Prostate gland (tissue), 2 donors: ENCODE measurements at regions not wholly inside any gene's neighbourhood (a gene's known extent, or its start where the extent isn't known, plus 50 kb on each side); places are given as distances from the start of the nearest gene placed in this dataset.

Experiments used
- POLR2A ChIP-seq: fragments of 450-650 bp; IDR thresholded peaks from one replicate; pipeline ENCODE4 v1.6.1; 2016; ENCODE audit warnings: antibody characterized with exemption, mild to moderate bottlenecking
- POLR2AphosphoS5 ChIP-seq: sonication (generic); formaldehyde crosslinking; IDR thresholded peaks from one replicate; pipeline ENCODE4 v1.6.1; 2017; ENCODE audit warnings: antibody characterized with exemption
- TF ChIP-seq, protein P1 (sequence below), 4 experiments: fragments of 200-600 bp in 2 of 4; fragments of 450-650 bp in 2 of 4; sonication (generic) in 2 of 4; IDR thresholded peaks; 1 replicate in 3 of 4; 2 replicates in 1 of 4; pipeline ENCODE4 v1.5.1; 2016 to 2019; ENCODE audit warnings: antibody characterized with exemption in 4 of 4, mild to moderate bottlenecking in 2 of 4, moderate library complexity in 2 of 4

DNA sequence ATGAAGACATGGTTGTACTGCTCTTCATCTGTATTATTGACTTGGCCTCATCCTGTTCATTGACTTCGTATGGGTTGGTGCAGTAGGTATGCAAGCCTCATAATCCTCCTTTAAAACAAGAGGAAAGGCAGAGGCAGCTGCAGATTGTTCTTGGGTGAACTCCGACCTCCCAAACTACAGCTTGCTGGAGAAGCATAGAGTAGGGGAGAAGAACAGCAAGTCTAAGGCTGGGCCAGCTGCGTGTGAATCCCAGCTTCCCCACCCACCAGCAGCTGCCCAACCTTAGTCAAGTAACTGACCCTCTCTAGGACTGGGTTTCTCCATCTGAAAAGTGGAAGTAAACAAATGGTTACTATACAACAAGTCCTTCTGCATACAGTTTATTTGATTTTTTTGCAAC, 114.5 kb upstream of the WWC1 start:
- no peak for TF ChIP-seq POLR2AphosphoS5
- no peak for TF ChIP-seq POLR2A
- TF ChIP-seq, protein P1, sequence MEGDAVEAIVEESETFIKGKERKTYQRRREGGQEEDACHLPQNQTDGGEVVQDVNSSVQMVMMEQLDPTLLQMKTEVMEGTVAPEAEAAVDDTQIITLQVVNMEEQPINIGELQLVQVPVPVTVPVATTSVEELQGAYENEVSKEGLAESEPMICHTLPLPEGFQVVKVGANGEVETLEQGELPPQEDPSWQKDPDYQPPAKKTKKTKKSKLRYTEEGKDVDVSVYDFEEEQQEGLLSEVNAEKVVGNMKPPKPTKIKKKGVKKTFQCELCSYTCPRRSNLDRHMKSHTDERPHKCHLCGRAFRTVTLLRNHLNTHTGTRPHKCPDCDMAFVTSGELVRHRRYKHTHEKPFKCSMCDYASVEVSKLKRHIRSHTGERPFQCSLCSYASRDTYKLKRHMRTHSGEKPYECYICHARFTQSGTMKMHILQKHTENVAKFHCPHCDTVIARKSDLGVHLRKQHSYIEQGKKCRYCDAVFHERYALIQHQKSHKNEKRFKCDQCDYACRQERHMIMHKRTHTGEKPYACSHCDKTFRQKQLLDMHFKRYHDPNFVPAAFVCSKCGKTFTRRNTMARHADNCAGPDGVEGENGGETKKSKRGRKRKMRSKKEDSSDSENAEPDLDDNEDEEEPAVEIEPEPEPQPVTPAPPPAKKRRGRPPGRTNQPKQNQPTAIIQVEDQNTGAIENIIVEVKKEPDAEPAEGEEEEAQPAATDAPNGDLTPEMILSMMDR (IDR thresholded peaks at IDR 0.05): no peak
